ENCODE measurements at regions not wholly inside any gene's neighbourhood (a gene's known extent, or its start where the extent isn't known, plus 50 kb on each side); places are given as distances from the start of the nearest gene placed in this dataset.

DNA sequence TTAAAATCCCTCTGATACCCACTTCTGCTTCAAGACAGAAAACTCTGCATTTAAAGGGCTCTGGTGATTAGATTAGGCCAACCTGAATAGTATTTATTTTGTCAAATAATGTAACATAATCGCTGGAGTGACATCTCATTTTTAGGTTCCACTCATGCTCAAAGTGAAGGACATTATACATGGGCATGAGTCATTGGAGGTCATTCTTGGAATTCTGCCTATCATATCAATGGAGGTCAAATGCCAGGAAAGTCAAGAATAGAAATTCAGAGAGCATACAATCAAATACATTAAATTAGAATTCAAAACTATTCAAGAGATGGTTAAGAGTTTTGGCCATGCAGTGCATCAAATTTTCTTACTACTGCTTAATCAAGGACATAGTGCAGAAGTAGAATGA is 50.8 kb upstream of the PRSS1 start:
- Mint-ChIP-seq H3K9me3 (no peaks in the 10 kb centered on the region), H3K36me3 (peaks cover 5% of the 10 kb centered on the region), H3K4me3 (no peak overlapping the region), H3K4me1 (peaks cover 25% of the 10 kb centered on the region), H3K27me3 (peaks cover 3% of the 10 kb centered on the region), H3K27ac (no peak overlapping the region)
- DNase-seq, result no peak
- POLR2A ChIA-PET, result no interaction called here
- no peak for ATAC-seq (ENCODE audit: low read depth)

GRCh38 chr7:142697270-142697669 is 52.0 kb upstream of the PRSS1 start:
- Mint-ChIP-seq H3K4me3 (no peak overlapping the region), H3K9me3 (no peaks in the 10 kb centered on the region), H3K27ac (no peak overlapping the region), H3K27me3 (peaks cover 3% of the 10 kb centered on the region), H3K4me1 (peaks cover 25% of the 10 kb centered on the region), H3K36me3 (peaks cover 5% of the 10 kb centered on the region)
- ATAC-seq (ENCODE audit: low read depth) (no peak), DNase-seq (no peak)
- POLR2A ChIA-PET, result no interaction called here

GRCh38 chr7:142696456-142697179 is 52.7 kb upstream of the PRSS1 start:
- H3K4me3 Mint-ChIP-seq, result no peak overlapping the region
- H3K27ac Mint-ChIP-seq, result no peak overlapping the region
- peaks cover 3% of the 10 kb centered on the region for H3K27me3 Mint-ChIP-seq
- peaks cover 5% of the 10 kb centered on the region for H3K36me3 Mint-ChIP-seq
- peaks cover 25% of the 10 kb centered on the region for H3K4me1 Mint-ChIP-seq
- ATAC-seq (ENCODE audit: low read depth), result no peak
- no peak for DNase-seq
- POLR2A ChIA-PET, result no interaction called here
- no peaks in the 10 kb centered on the region for H3K9me3 Mint-ChIP-seq

GRCh38 chr7:142693911-142694310 is 55.4 kb upstream of the PRSS1 start:
- Mint-ChIP-seq H3K27ac (no peak overlapping the region), H3K4me1 (peaks cover 19% of the 10 kb centered on the region)
- POLR2A ChIA-PET, result no interaction called here

DNA sequence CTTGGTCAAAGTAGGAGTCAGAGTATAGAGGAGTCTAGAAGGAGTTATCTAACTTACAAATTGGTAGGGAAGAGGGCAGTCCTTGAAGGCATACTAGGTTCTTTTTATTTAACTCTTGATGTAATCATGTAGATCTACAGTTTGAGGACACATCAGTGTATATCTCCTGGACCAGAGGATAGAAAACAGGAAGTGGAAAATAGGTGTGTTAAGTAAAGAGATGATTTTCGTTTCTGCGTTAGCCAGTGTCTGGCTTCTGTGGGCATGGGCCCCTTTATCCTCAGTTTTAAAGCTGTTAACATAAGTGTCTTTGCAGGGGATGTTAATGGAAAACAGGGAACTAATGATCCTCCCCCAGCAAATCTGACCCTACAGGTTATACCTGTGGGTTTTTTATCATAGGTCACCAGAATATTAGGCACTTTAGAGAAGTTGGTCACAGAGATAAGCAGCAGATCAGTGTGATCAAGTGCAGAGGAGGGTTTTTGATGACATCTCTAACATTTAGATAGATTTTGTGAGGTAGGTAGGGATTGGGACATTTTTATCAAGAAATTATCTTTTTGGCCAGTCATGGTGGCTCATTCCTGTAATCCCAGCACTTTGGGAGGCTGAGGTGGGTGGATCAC is 58.6 kb upstream of the PRSS1 start:
- Mint-ChIP-seq H3K36me3 (no peaks in the 10 kb centered on the region), H3K27me3 (no peaks in the 10 kb centered on the region), H3K9me3 (no peaks in the 10 kb centered on the region), H3K4me3 (peak overlapping the region; percentile 37), H3K27ac (peak overlapping the region; percentile 80), H3K4me1 (peaks cover 26% of the 10 kb centered on the region)
- ATAC-seq (ENCODE audit: low read depth) (peak; percentile 45), DNase-seq (no peak)
- POLR2A ChIA-PET, result interaction anchor here (1.3 kb wide), 1 partner anchor 92 kb away, joined by 3 read pairs; no protein-coding TSS in a partner anchor

More at GRCh38 chr7:142693911-142694310, 55.4 kb upstream of the PRSS1 start:
- peaks cover 5% of the 10 kb centered on the region for H3K36me3 Mint-ChIP-seq
- H3K9me3 Mint-ChIP-seq, result no peaks in the 10 kb centered on the region
- peaks cover 3% of the 10 kb centered on the region for H3K27me3 Mint-ChIP-seq
- ATAC-seq (ENCODE audit: low read depth), result no peak
- no peak for DNase-seq
- no peak overlapping the region for H3K4me3 Mint-ChIP-seq

DNA sequence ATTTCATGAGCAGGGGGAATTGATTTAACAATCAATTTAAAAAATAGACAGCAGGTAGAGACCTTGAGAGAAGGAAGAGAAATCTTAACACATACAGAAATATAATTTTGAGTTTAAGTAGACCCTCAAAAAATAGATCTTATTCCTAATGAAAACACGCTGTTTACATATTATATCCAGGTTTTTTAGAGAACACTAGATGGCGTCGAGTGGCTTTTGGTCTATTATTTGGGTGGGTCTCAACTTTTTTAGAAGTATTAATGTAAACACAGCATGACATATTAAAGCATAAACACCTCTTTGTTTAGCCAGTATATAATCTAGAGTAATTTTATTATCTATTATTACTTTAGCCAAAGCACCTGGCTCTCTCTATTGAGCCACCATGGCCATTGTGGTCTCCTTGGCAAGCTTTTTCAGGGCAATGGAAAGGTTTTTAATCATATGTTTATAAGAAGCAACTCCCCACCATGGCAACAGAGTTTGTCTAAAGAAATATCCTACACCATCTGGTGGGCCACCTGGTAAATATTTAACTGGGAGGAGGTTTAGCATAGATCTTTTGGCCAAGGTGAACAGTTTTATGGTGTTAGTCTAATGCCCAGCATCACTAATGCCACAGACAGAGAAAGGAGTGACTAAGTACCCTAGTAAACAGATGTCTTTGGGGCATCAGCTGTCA is 59.7 kb upstream of the PRSS1 start:
- peaks cover 28% of the 10 kb centered on the region for H3K4me1 Mint-ChIP-seq
- POLR2A ChIA-PET, result interaction anchor here (1.3 kb wide), 1 partner anchor 94 kb away, joined by 3 read pairs; no protein-coding TSS in a partner anchor
- no peak for ATAC-seq (ENCODE audit: low read depth)
- no peaks in the 10 kb centered on the region for H3K27me3 Mint-ChIP-seq
- H3K27ac Mint-ChIP-seq, result no peak overlapping the region
- no peaks in the 10 kb centered on the region for H3K9me3 Mint-ChIP-seq
- DNase-seq, result no peak
- H3K4me3 Mint-ChIP-seq, result peak overlapping the region; percentile 4
- H3K36me3 Mint-ChIP-seq, result no peaks in the 10 kb centered on the region

GRCh38 chr7:142685877-142686508 is 63.3 kb upstream of the PRSS1 start:
- Mint-ChIP-seq H3K4me3 (peak overlapping the region; percentile 35), H3K27ac (peak overlapping the region; percentile 46), H3K4me1 (peaks cover 25% of the 10 kb centered on the region), H3K27me3 (no peaks in the 10 kb centered on the region), H3K9me3 (no peaks in the 10 kb centered on the region), H3K36me3 (peaks cover 5% of the 10 kb centered on the region)
- ATAC-seq (ENCODE audit: low read depth), result no peak
- DNase-seq, result no peak
- POLR2A ChIA-PET, result no interaction called here

DNA sequence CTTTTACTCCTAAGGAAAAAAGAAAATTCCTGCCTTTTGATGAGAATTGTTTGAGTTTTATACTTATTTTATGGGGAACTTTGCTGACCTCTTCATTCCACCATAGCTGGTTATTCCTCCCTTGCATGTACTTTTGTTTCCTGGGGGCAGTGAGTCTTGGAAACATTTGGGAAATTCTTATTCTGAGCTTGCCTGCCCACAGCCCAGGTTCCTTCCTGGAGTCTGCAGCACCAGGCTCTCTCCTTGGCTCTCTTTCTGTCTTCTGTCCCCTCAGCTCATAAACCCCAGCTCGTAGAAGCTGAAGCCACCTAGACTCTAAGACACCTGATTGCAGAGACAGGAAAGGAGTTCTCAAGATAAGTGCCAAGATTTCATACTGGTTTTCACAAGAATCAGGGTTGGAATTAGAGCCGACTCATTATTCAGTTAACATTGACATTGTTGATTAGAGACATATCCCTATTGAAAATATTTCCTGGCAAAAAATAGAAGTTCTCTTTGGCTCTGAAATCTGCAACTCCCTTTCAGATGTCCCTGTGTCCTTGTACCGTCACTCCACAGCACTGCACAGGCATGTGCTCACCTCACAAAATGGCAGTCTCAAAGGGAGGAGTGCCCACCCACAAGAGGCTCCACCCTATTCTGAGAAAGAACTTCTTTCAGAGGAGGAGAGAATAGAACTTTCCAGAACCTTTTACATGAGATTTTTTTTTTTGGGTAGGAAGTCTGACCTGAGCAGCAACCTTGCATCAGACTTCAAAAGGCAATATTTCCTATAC is 67.8 kb upstream of the PRSS1 start:
- Mint-ChIP-seq H3K4me3 (no peak overlapping the region), H3K36me3 (peaks cover 5% of the 10 kb centered on the region), H3K27ac (no peak overlapping the region), H3K4me1 (peaks cover 14% of the 10 kb centered on the region), H3K9me3 (no peaks in the 10 kb centered on the region), H3K27me3 (no peaks in the 10 kb centered on the region)
- ATAC-seq (ENCODE audit: low read depth), result no peak
- POLR2A ChIA-PET, result no interaction called here
- DNase-seq, result no peak

DNA sequence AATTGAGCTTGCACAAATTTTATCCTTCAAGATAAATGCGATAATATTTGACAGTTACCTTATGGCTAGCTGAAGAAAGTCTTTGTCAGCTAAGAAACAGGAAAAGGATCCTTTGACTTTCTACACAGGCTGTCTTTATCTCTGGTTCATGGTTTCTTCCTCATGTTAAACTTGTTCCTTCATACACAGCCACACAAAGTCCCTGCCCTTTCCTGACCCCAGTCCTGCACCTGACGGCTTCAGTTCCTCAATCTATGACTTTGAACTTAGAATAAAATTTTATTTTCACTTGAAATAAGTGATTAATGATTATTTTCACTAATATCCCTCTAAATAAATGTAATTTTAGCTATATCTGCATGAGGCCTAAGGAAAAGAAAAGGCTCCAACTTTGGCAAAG is 77.8 kb upstream of the PRSS1 start:
- Mint-ChIP-seq H3K4me3 (no peak overlapping the region), H3K9me3 (no peaks in the 10 kb centered on the region), H3K4me1 (peaks cover 34% of the 10 kb centered on the region), H3K36me3 (peaks cover 3% of the 10 kb centered on the region), H3K27me3 (peaks cover 1% of the 10 kb centered on the region), H3K27ac (peak overlapping the region; percentile 66)
- ATAC-seq (ENCODE audit: low read depth), result no peak
- POLR2A ChIA-PET, result interaction anchor here (1.1 kb wide), 1 partner anchor 114 kb away, joined by 4 read pairs; no protein-coding TSS in a partner anchor
- no peak for DNase-seq

DNA sequence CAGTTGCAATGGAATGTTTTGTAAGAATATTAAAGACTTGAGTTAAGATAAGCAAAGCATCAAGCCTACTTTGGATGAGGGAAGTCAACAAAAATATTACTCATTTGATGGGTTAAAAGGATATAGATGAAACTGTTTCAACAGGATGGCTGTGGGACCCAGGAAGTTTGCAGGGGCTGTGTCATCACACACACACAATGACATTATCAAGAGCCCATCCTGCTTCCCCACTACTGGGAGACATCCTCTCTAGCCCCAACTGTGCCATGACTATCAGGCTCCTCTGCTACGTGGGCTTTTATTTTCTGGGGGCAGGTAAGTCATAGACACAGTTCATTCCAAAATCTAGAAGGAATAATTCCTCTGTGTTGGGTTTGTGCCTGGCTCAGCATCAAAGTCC is 78.8 kb upstream of the PRSS1 start:
- H3K27me3 Mint-ChIP-seq, result peaks cover 1% of the 10 kb centered on the region

GRCh38 chr7:142669074-142669654 is 80.1 kb upstream of the PRSS1 start:
- peaks cover 34% of the 10 kb centered on the region for H3K4me1 Mint-ChIP-seq
- no peak overlapping the region for H3K27ac Mint-ChIP-seq
- no peaks in the 10 kb centered on the region for H3K9me3 Mint-ChIP-seq
- no peak for DNase-seq
- H3K36me3 Mint-ChIP-seq, result peaks cover 3% of the 10 kb centered on the region
- no peak for ATAC-seq (ENCODE audit: low read depth)
- POLR2A ChIA-PET, result no interaction called here
- peaks cover 1% of the 10 kb centered on the region for H3K27me3 Mint-ChIP-seq
- H3K4me3 Mint-ChIP-seq, result peak overlapping the region; percentile 59

More for the DNA sequence above, 78.8 kb upstream of the PRSS1 start:
- POLR2A ChIA-PET, result interaction anchor here (1.2 kb wide), 1 partner anchor 114 kb away, joined by 3 read pairs; no protein-coding TSS in a partner anchor
- Mint-ChIP-seq H3K4me3 (peak overlapping the region; percentile 49), H3K36me3 (peaks cover 3% of the 10 kb centered on the region), H3K4me1 (peaks cover 34% of the 10 kb centered on the region), H3K9me3 (no peaks in the 10 kb centered on the region), H3K27ac (peak overlapping the region; percentile 66)
- DNase-seq, result no peak
- ATAC-seq (ENCODE audit: low read depth), result peak; percentile 63

- DNase-seq, result no peak
- Mint-ChIP-seq H3K4me3 (no peak overlapping the region), H3K4me1 (peaks cover 34% of the 10 kb centered on the region), H3K9me3 (no peaks in the 10 kb centered on the region), H3K36me3 (peaks cover 3% of the 10 kb centered on the region), H3K27me3 (peaks cover 1% of the 10 kb centered on the region), H3K27ac (no peak overlapping the region)
- POLR2A ChIA-PET, result no interaction called here
- ATAC-seq (ENCODE audit: low read depth), result no peak
Observed at GRCh38 chr7:142668495-142668894, 80.8 kb upstream of the PRSS1 start.
